HFFc6 (cell line): ENCODE measurements at regions not wholly inside any gene's neighbourhood (a gene's known extent, or its start where the extent isn't known, plus 50 kb on each side); places are given as distances from the start of the nearest gene placed in this dataset.
A peak's percentile ranks its signal among the peaks of the same experiment; 100 is the strongest.
"Not testable (repeated sequence)": the region's sequence is repeated elsewhere in the genome, so short reads cannot be mapped to it uniquely, and the experiment has no call there.

Source experiments
- DNase-seq: peaks from one replicate; pipeline ENCODE4 v3.0.0-alpha.2; 2018
- H3K27ac Mint-ChIP-seq: 2 replicates; pipeline ENCODE4 v1.8.0; 2020; ENCODE audit warnings: mild to moderate bottlenecking, mixed read lengths
- H3K27me3 Mint-ChIP-seq: 2 replicates; pipeline ENCODE4 v1.8.0; 2021; ENCODE audit warnings: mild to moderate bottlenecking, moderate library complexity, mixed read lengths; ENCODE audit not compliant: insufficient read depth
- H3K36me3 Mint-ChIP-seq: 2 replicates; pipeline ENCODE4 v1.8.0; 2021; ENCODE audit warnings: low read depth, mixed read lengths
- H3K4me1 Mint-ChIP-seq: 2 replicates; pipeline ENCODE4 v1.8.0; 2020; ENCODE audit warnings: low read depth, mixed read lengths
- H3K4me3 Mint-ChIP-seq: 2 replicates; pipeline ENCODE4 v1.8.0; 2020; ENCODE audit warnings: mild to moderate bottlenecking, moderate library complexity, mixed read lengths
- H3K9me3 Mint-ChIP-seq: 2 replicates; pipeline ENCODE4 v1.8.0; 2020; ENCODE audit warnings: mild to moderate bottlenecking, mixed read lengths
- TF ChIP-seq, protein P1 (sequence below): fragments of 200-600 bp; sonication (generic); IDR thresholded peaks from 2 replicates; pipeline ENCODE4 v1.5.0; 2021; ENCODE audit warnings: antibody characterized with exemption, mild to moderate bottlenecking

DNA sequence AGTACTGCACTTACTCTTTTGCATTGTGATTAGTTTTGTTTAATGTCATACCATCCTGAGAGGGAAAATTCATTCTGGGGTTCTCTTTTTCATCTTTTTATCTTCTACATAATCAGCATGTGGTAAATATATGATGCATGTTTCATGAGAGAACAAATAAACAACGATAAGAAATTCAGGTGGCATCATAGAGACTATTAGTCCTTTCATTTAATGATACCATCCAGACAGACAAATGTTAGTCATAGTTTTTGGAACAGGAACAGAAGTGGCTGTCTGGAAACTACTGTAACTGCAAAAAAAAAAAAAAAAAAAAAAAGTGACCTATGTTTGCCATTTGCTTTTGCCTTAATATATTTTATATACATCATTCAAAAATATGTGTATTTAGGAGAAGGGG lies 761.0 kb downstream of the EPHA4 start:
- DNase-seq: peak; percentile 13
- H3K9me3 Mint-ChIP-seq: no peaks in the 10 kb centered on the region; the same call in 1 of the 2 replicates
- H3K27ac Mint-ChIP-seq: no peak overlapping the region
- no peaks in the 10 kb centered on the region for H3K36me3 Mint-ChIP-seq
- H3K4me3 Mint-ChIP-seq: no peak overlapping the region
- TF ChIP-seq, protein P1, sequence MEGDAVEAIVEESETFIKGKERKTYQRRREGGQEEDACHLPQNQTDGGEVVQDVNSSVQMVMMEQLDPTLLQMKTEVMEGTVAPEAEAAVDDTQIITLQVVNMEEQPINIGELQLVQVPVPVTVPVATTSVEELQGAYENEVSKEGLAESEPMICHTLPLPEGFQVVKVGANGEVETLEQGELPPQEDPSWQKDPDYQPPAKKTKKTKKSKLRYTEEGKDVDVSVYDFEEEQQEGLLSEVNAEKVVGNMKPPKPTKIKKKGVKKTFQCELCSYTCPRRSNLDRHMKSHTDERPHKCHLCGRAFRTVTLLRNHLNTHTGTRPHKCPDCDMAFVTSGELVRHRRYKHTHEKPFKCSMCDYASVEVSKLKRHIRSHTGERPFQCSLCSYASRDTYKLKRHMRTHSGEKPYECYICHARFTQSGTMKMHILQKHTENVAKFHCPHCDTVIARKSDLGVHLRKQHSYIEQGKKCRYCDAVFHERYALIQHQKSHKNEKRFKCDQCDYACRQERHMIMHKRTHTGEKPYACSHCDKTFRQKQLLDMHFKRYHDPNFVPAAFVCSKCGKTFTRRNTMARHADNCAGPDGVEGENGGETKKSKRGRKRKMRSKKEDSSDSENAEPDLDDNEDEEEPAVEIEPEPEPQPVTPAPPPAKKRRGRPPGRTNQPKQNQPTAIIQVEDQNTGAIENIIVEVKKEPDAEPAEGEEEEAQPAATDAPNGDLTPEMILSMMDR: no peak
- H3K27me3 Mint-ChIP-seq: peaks cover 3% of the 10 kb centered on the region; the same call in 1 of the 2 replicates
- H3K4me1 Mint-ChIP-seq: peaks cover 24% of the 10 kb centered on the region

DNA sequence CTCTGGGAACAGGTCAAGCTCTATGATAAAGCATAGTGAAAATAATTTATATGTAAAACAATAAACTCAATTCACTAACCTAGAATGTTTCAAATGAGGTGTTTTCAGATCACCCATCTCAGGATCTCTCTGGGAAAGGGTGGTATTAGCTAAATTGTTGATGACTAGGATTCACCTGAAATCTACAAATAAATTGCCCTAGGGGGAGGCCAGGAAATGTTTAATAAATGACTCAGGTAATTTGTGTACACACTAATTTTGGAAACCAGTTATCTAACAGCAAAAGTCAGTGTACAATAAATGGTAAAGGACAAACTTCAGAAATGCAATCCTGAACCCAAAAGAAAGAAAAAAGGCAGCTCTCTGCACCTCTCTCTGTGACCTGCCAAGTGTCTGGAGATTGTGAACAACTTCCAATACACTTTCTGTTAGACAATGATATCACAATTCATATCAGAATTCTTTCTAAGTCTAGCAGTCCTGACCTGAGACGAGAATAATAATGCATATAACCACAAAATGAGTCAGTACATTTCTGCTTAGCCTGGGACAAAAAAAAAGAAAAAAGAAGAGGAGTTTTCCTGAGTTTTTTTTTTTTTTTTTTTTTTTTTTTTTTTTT lies 760.0 kb downstream of the EPHA4 start:
- H3K27ac Mint-ChIP-seq: no peak overlapping the region
- peak overlapping the region; percentile 28; the same call in 1 of the 2 replicates for H3K4me3 Mint-ChIP-seq
- no peaks in the 10 kb centered on the region; the same call in 1 of the 2 replicates for H3K9me3 Mint-ChIP-seq
- H3K36me3 Mint-ChIP-seq: no peaks in the 10 kb centered on the region
- peaks cover 24% of the 10 kb centered on the region for H3K4me1 Mint-ChIP-seq
- peak; percentile 58 for DNase-seq
- H3K27me3 Mint-ChIP-seq: peaks cover 5% of the 10 kb centered on the region; the same call in 1 of the 2 replicates
- TF ChIP-seq, protein P1: no peak

DNA sequence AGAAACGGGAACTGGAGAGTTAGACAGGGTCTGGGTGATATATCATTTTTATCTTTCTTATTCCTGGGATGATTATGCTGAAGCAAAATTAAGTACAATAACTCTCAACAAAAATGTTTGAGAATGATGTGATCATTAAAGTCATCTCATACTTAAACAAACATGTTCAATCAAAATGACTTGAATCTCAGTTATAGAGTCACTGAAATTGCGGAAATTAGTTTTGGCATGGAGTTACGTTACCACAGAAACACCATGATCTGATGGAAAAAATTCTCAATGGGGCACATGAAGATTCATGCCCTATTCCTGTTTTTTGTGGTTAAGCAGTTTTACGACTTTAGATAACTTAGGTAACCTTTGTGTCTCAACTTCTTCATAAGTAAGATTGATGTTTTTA lies 757.7 kb downstream of the EPHA4 start:
- Mint-ChIP-seq H3K4me1 (peaks cover 24% of the 10 kb centered on the region), H3K9me3 (no peaks in the 10 kb centered on the region; the same call in 1 of the 2 replicates), H3K27me3 (peaks cover 5% of the 10 kb centered on the region; the same call in 1 of the 2 replicates), H3K27ac (no peak overlapping the region), H3K4me3 (no peak overlapping the region), H3K36me3 (no peaks in the 10 kb centered on the region)
- no peak for DNase-seq
- TF ChIP-seq, protein P1: no peak

DNA sequence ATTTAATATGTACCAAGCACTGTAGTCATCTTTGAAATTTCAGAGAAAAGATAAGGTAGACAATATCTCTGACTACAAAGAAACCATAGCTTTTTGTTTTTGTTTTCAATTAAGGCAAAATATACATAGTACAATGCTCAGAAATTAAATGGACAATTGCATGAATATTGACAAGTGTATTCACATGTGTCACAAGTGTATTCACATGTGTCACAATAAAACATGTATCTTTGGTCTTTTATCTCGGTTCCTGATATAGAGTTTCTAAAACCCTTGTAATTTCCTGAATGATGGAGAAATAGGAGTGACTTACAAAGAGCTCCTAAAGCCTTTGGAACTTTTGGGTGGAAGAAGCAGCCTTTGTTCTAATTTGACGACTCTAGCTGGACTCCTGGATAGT lies 756.4 kb downstream of the EPHA4 start:
- Mint-ChIP-seq H3K9me3 (no peaks in the 10 kb centered on the region; the same call in 1 of the 2 replicates), H3K27me3 (peaks cover 2% of the 10 kb centered on the region; the same call in 1 of the 2 replicates)

DNA sequence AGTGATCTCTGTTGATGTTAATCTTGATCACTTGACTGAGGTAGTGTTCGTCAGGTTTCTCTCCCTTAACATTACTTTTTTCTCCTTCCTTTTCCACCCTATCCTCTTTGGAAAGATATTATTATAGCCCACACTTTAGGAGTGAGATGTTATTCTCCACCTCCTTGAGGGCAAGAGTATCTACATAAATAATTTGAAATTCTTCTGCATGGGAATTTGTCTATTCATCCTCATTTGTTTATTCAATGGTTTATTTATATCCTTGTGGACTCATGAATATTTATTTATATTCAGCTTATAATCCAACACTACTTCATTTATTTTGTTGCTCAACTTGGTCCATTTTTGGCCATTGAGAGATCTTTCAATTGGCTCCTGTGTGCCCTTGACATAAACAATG lies 750.4 kb downstream of the EPHA4 start:
- TF ChIP-seq, protein P1: no peak
- H3K4me3 Mint-ChIP-seq: no peak overlapping the region
- peaks cover 5% of the 10 kb centered on the region for H3K36me3 Mint-ChIP-seq
- no peak overlapping the region for H3K27ac Mint-ChIP-seq
- no peak for DNase-seq
- H3K9me3 Mint-ChIP-seq: no peaks in the 10 kb centered on the region; the same call in 1 of the 2 replicates
- H3K27me3 Mint-ChIP-seq: peaks cover 4% of the 10 kb centered on the region
- no peaks in the 10 kb centered on the region for H3K4me1 Mint-ChIP-seq

More for the DNA sequence above, 756.4 kb downstream of the EPHA4 start:
- DNase-seq: no peak
- H3K4me3 Mint-ChIP-seq: no peak overlapping the region
- no peak overlapping the region for H3K27ac Mint-ChIP-seq
- H3K4me1 Mint-ChIP-seq: peaks cover 22% of the 10 kb centered on the region
- TF ChIP-seq, protein P1: no peak
- no peaks in the 10 kb centered on the region for H3K36me3 Mint-ChIP-seq

DNA sequence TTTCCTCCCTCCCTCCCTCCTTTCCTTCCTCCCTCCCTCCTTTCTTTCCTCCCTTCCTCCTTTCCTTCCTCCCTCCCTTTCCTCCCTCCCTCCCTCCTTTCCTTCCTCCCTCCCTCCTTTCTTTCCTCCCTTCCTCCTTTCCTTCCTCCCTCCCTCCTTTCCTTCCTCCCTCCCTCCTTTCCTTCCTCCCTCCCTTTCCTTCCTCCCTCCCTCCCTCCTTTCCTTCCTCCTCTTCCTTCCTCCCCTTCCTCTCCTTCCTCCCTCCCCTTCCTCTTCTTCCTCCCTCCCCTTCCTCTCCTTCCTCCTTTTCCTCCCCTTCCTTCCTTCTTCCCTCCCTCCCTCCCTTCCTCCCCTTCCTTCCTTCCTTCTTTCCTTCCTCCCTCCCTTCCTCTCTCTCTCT lies 748.5 kb downstream of the EPHA4 start:
- H3K4me3 Mint-ChIP-seq, H3K27me3 Mint-ChIP-seq, H3K9me3 Mint-ChIP-seq, H3K36me3 Mint-ChIP-seq, H3K27ac Mint-ChIP-seq, H3K4me1 Mint-ChIP-seq, DNase-seq: not testable (repeated sequence)
